HG02970 (cell line): ENCODE measurements at regions not wholly inside any gene's neighbourhood (a gene's known extent, or its start where the extent isn't known, plus 50 kb on each side); places are given as distances from the start of the nearest gene placed in this dataset.
"Not testable (repeated sequence)": the region's sequence is repeated elsewhere in the genome, so short reads cannot be mapped to it uniquely, and the experiment has no call there.

Experiments
- ATAC-seq: cut with Tn5 transposase; IDR thresholded peaks from one replicate; pipeline ENCODE4 v1.9.1; 2021; ENCODE audit warnings: mild to moderate bottlenecking, moderate library complexity, moderate number of reproducible peaks; ENCODE audit not compliant: unreplicated experiment, low FRiP score

DNA sequence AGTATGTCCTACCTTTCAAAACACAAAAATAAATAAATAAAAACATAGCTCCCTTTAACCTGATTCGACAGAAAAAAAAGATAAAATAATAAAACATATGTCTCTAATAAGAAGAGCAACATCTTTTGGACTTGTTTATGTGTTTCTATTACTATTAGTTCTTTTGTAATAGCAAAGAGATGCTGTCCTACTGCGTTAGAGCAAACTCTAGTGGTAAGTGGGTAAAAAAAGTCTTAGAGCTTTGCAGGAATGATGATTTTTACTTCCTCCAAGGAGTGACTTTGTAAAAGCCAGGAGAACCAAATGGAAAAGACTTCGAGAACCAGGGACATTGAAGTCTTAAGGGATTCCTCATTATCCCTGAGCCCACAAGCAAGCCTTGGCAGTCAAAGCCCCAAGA is 450.1 kb downstream of the METTL4 start:
- ATAC-seq = no peak

DNA sequence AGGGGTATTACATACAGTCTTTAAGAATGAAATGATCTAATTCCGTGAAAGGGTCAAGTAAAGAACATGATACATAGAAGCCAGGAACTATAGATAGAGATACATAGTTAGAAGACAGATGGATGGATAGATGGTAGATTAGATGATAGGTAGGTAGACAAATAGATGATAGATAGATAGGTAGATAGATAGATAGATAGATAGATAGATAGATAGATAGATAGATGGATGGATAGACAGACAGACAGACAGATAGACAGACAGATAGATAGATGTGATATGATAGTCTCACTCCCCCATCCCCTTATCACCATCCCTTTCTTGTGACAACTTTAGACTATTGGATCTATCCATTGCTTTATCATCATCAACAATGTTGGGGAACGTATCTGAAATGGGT is 448.2 kb downstream of the METTL4 start:
- ATAC-seq = no peak

DNA sequence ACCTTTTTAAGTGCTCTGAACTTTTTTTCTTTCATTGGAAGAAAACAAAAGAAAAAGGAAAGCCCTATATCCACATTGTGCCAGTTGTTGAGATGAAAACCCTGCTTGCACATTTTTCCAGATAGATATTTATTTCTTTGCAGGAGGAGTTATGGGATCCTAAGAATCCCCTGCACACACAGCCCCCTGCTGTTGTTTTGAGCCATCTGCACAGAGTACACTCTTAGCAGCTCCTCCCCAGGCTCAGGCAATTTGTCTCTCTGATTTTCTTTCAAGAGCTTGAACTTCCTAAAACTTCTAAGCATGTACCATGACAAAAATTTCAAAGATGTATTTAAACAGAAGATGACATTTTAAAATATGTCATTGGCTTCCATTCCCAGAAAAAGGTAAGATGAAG is 436.9 kb downstream of the METTL4 start:
- ATAC-seq = no peak

- no peak for ATAC-seq
Observed at GRCh38 chr18:2135309-2135708, 436.0 kb downstream of the METTL4 start.

DNA sequence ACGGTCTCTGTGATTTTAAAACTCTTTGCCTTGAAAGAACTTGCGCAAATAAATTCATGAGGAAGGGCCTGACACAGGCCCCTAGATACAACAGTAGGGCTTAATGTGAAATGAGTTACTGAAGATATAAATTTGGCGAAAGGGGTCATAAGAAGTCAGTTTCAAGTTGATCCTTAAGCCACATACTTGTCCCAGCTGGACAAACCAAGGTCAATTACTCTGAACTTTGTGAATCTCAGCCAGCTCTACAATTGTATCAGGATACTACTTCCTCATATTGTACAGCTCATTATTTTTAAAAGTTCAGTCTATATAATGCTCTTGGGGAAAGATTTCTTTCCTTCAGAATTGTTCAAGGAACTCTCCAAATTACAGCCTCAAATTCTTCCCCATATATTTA is 432.8 kb downstream of the METTL4 start:
- no peak for ATAC-seq

DNA sequence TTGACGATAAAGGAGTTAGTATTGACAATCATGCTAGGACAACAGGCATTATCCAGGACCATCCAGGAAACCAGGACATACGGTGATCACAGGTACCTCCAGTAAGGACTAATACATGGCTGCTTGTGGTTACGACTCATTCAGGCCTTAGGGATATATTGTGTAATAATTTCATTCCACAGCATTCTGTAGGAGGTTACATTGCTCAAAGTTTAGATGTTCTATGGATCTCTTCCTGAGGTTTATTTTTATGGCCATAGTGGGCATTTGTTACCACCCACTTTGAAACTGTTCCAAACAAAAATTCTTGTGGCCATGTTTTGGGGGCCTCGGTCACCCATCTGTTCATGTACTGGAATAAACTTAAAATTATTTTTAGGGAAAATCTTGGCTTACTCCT is 431.6 kb downstream of the METTL4 start:
- no peak for ATAC-seq

- no peak for ATAC-seq
Observed at GRCh38 chr18:2143636-2144035, 427.7 kb downstream of the METTL4 start.

DNA sequence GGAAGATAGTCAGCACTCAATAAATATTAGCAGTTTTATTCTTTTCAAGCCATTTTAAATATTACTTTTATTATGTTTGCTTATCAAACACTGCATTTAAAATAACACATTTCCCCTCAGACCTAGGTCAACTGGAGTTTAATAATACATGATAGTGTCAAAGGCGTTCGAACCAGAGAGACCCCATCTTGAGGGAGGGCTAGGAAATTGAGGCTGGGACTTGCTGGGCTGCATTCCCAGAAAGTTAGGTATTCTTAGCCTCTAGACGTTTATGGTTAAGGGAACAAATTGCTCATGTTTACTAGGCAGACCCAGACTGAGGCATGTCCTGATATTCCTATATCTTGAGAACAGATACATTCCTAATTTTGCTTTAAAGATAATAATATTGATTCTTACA is 426.5 kb downstream of the METTL4 start:
- ATAC-seq = no peak

GRCh38 chr18:2146092-2146491 is 425.2 kb downstream of the METTL4 start:
- ATAC-seq = no peak

- no peak for ATAC-seq
Observed at GRCh38 chr18:2146754-2147153, 424.6 kb downstream of the METTL4 start.

DNA sequence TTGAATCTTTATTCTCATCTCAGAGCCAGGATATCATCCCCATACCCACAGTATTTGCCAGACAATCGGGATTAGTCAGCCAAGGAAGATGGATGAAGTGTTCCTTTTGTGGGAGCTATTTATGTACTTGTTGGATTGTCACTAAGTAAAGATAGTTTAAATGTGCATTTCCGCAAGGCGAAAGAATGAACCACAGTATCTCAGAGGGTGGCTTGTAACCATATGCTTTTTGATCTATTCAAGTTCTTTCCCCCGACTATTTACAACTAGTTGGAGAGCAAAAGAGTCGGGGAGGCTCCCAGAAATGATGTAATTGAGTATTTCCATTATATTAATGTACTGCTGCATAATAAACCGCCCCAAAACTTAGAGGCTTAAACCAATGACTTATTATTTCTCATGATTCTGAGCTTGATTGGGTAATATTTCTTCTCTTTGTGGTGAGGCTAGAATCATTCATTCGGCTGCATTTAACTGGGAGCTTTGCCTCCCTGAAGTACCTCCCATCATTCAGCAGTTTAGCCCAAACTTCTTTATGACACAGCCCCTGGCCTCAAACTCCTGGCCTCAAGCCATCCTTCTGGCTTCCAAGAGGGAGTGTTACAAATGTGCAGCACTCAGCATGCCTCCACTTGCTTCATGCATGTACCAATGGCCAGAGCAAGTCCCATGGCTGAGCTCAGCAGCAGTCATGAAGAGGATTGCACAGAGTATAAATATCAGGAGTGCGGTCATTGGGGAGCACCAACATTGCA is 423.7 kb downstream of the METTL4 start:
- no peak for ATAC-seq

DNA sequence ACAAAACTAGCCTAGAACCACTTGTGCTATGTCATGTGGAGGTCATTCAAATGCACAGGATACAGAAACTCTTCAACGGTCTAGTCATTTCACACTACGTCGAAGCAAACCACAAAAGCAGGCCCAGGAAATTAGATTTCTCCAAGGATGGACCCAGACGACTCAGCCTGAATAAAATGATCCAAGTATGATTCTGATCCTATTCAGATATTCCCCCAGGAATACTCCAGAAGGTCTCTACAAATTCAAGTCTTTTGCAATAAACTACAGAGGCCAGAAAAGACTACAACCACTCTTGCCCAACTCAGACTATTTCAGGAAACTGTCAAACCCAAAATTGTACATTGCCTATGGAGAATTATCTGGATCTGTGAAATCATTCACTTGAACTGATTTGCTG is 422.5 kb downstream of the METTL4 start:
- ATAC-seq = no peak

GRCh38 chr18:2150566-2150965 is 420.7 kb downstream of the METTL4 start:
- no peak for ATAC-seq

DNA sequence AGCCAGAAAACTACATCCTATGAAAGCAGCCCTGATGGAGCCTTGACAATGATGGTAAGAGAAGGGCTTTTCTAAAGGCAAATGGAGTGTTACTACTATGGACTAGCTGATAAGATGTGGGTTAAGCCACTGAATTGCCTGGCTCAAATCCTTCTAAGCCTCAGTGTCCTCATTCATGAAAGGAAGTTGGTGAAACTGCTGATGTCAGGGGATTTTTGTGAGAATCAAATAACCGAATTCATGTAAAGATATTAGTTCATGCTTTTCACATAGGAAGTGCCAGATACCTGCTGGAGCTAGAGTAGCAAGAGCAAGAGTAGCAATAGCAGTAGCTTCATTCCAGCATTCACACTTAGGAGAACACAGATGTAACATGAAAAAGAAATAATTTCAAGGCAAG is 417.0 kb downstream of the METTL4 start:
- ATAC-seq = no peak

DNA sequence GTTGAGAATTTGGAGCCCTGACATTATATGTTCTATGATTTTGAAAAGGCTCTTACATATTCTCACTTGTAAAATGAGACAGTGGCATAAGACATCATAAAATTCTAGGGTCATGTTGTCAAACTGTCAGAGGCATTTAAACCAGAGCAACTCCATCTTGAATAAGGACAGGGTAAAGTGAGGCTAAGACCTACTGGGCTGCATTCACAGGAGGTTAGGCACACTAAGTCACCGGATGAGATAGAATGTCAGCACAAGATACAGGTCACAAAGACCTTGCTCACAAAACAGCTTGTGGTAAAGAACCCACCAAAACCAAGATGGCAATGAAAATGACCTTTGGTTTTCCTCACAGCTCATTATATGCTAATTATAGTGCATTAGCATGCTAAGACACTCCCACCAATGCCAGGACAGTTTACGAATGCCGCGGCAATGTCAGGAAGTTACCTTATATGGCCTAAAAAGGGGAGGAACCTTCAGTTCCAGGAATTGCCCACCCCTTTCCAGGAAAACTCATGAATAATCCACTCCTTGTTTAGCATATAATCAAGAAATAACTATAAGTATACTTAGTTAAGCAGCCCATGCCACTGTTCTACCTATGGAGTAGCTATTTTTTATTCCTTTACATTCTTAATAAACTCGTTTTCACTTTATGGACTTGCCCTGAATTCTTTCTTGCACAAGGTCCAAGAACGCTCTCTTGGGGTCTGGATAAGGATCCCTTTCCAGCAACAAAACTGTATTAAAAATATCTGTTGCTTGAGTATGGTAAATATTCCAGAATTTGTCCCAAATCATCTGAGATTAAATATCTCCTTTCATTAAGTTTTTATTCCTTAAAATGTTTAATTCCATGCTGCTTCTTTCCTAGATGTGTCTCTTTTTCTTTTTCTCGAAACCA is 406.4 kb downstream of the METTL4 start:
- no peak for ATAC-seq

GRCh38 chr18:2166876-2167275 is 404.4 kb downstream of the METTL4 start:
- not testable (repeated sequence) for ATAC-seq

- no peak for ATAC-seq
Observed at GRCh38 chr18:2168022-2168421, 403.3 kb downstream of the METTL4 start.

DNA sequence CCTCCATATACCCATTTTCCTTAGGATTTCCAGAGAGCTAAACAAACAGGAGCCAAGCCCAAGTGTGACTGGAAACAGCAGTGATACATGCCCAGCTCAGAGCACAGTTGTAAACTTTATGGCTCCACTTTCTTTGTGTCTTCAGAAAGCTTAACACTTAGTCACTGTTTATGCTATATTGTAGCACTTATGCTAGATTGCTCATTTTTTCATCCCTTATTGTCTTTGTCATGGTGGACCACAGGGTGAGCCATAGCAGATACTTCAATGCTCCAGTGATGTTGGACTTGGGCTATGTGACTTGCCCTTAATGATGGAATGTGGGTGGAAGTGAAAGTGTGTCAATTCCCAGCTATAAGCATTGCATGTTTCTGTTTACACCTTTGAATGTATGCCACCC is 401.6 kb downstream of the METTL4 start:
- ATAC-seq = no peak

DNA sequence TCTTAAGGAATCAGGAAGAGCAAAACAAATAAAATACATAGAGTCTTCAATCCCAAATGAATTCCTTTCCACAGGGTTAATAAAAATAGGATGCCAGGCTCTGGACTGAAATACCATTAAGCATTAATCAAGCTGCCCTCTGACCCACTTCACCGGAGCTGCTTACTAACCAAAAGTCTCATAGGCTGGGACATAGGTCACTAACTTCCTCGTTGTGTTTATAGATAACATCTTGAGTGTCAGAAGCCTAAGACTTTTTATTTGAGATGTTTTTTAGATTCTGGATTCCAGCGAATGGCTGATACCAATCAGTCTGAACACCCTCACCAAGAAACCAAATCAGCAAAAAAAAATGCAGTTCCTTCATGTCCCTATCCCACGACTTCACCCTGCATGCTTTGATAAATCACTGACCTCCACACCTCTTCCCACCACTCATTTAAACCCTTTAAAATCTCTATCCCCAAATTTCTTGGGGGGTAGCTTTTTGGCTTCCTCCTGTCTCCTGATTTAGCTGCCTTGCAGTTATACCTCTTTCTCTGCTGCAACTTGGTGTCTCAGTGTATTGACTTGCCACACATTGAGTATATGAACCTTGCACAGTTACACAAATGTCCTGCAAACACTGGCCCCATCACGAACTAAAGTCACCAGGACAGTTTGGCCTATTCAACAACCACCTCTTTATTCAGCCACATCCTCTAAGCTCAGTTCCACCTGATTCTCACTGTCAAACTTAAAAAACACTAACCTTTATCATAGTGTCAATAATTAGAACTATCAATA is 399.3 kb downstream of the METTL4 start:
- no peak for ATAC-seq

GRCh38 chr18:2172881-2173280 is 398.4 kb downstream of the METTL4 start:
- ATAC-seq = no peak

- no peak for ATAC-seq
Observed at GRCh38 chr18:2173486-2173885, 397.8 kb downstream of the METTL4 start.
